ENCODE measurements at regions not wholly inside any gene's neighbourhood (a gene's known extent, or its start where the extent isn't known, plus 50 kb on each side); places are given as distances from the start of the nearest gene placed in this dataset.
A peak's percentile ranks its signal among the peaks of the same experiment; 100 is the strongest.

GRCh38 chr14:44316647-44317440 lies 190.2 kb downstream of the FSCB start:
- no peak overlapping the region for H3K4me3 ChIP-seq (replicated peaks in 1 of 2; ENCODE audit: low read depth in 2 of 2, low read length in 2 of 2)
- TF ChIP-seq, protein P1, sequence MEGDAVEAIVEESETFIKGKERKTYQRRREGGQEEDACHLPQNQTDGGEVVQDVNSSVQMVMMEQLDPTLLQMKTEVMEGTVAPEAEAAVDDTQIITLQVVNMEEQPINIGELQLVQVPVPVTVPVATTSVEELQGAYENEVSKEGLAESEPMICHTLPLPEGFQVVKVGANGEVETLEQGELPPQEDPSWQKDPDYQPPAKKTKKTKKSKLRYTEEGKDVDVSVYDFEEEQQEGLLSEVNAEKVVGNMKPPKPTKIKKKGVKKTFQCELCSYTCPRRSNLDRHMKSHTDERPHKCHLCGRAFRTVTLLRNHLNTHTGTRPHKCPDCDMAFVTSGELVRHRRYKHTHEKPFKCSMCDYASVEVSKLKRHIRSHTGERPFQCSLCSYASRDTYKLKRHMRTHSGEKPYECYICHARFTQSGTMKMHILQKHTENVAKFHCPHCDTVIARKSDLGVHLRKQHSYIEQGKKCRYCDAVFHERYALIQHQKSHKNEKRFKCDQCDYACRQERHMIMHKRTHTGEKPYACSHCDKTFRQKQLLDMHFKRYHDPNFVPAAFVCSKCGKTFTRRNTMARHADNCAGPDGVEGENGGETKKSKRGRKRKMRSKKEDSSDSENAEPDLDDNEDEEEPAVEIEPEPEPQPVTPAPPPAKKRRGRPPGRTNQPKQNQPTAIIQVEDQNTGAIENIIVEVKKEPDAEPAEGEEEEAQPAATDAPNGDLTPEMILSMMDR (IDR thresholded peaks at IDR 0.05; ENCODE audit: low read depth, low read length), result no peak
- DNase-seq (ENCODE audit: low read depth in 2 of 2), result peak; percentile 93 to 97

- H3K4me3 ChIP-seq (replicated peaks in 1 of 2; ENCODE audit: low read depth in 2 of 2, low read length in 2 of 2), result no peak overlapping the region
- no peak for DNase-seq (ENCODE audit: low read depth in 2 of 2)
- TF ChIP-seq, protein P1 (IDR thresholded peaks at IDR 0.05; ENCODE audit: low read depth, low read length), result no peak
Measured at GRCh38 chr14:44309331-44309730, 197.8 kb downstream of the FSCB start.

GRCh38 chr14:44300916-44301315 lies 206.2 kb downstream of the FSCB start:
- TF ChIP-seq, protein P1 (IDR thresholded peaks at IDR 0.05; ENCODE audit: low read depth, low read length), result no peak
- no peak for DNase-seq (ENCODE audit: low read depth in 2 of 2)
- no peak overlapping the region for H3K4me3 ChIP-seq (replicated peaks in 1 of 2; ENCODE audit: low read depth in 2 of 2, low read length in 2 of 2)

DNA sequence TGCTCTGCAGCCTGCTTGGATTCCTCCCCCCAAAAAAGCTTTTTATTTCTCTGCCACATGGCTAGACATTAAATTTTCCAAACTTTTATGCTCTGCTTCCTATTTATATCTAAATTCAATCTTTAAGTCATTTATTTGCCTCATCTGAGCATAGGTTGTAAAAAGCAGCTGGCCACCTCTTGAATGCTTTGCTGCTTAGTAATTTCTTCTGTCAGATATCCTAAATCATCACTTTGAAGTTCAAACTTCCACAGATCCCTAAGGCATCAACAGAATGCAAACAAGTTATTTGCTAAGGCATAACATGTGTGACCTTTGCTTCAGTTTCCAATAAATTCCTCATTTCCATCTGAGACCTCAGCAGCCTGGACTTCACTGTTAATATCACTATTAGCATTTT lies 209.6 kb downstream of the FSCB start:
- DNase-seq (ENCODE audit: low read depth in 2 of 2), result no peak

DNA sequence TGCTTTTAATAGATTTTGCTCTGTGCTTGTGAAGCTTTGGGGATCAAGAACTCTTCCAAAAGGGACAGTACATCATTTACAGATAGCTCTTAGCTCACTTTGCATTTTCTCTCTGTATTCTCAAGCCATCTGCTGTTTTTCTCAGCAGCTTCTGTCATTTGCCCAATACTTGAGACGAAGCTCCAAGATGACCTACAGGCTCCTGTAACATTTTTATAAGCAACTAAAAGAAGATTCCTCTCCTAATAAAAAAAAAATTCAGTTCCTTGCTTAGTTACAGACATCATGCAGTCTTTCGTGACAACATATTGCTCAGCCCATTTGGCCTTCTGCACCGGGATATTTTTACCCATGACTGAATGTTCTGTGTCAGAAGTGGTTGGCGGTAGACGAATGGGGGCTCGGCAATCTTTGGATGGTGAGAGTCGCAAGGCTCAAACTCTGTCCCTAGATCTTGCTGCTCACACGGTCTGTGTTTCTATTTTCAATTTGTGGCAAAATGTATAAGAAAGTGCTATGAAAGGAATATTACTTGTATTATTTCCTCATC lies 215.6 kb downstream of the FSCB start:
- DNase-seq (ENCODE audit: low read depth in 2 of 2), result no peak
- TF ChIP-seq, protein P1 (IDR thresholded peaks at IDR 0.05; ENCODE audit: low read depth, low read length), result no peak
- H3K4me3 ChIP-seq (replicated peaks in 1 of 2; ENCODE audit: low read depth in 2 of 2, low read length in 2 of 2), result no peak overlapping the region

More for the DNA sequence above, 209.6 kb downstream of the FSCB start:
- TF ChIP-seq, protein P1 (IDR thresholded peaks at IDR 0.05; ENCODE audit: low read depth, low read length), result no peak
- H3K4me3 ChIP-seq (replicated peaks in 1 of 2; ENCODE audit: low read depth in 2 of 2, low read length in 2 of 2), result no peak overlapping the region

GRCh38 chr14:44287858-44288257 lies 219.2 kb downstream of the FSCB start:
- no peak overlapping the region for H3K4me3 ChIP-seq (replicated peaks in 1 of 2; ENCODE audit: low read depth in 2 of 2, low read length in 2 of 2)
- DNase-seq (ENCODE audit: low read depth in 2 of 2), result peak in 1 of 2 donors; percentile 16
- TF ChIP-seq, protein P1 (IDR thresholded peaks at IDR 0.05; ENCODE audit: low read depth, low read length), result no peak
